ENCODE measurements at regions not wholly inside any gene's neighbourhood (a gene's known extent, or its start where the extent isn't known, plus 50 kb on each side); places are given as distances from the start of the nearest gene placed in this dataset.

DNA sequence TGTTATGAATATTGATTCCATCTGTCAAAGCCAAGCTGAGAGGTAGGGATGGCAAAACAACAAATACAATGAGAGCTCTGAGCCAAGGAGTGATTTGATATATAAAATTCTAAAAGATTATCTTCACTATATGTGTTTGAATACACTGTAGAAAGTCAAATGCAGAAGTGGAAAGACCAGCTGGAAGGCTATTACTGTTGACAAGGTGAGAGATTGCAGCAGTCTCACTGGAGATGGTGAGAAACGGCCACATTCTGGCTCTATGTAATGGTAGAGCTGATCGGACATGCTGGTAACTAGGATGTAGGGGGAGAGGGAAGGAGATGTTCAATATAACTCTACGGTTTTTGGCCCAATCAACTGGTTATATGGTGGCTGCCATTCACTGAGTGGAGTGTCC lies 434.2 kb upstream of the SUCLG2 start:
- Histone ChIP-seq H3K79me2 (ENCODE audit: control insufficient read depth, insufficient read depth, low read length) (no peaks in the 10 kb centered on the region), H3K4me2 (ENCODE audit: extremely low read depth, insufficient read depth, low read length) (no peak overlapping the region), H3K4me3 (replicated peaks in 1 of 4; ENCODE audit: control extremely low read depth in 1 of 4, insufficient read depth in 1 of 4, low read depth in 3 of 4, low read length in 4 of 4) (no peak overlapping the region), H4K20me1 (ENCODE audit: control insufficient read depth, extremely low read depth, insufficient read depth, low read length) (no peaks in the 10 kb centered on the region), H3K4me1 (ENCODE audit: control insufficient read depth, extremely low read depth, insufficient read depth, low read length) (no peaks in the 10 kb centered on the region), H3K9me3 (ENCODE audit: control insufficient read depth, insufficient read depth, low read depth, low read length) (no peaks in the 10 kb centered on the region), H3K36me3 (ENCODE audit: control insufficient read depth, insufficient read depth, low read length) (no peaks in the 10 kb centered on the region), H3K27ac (ENCODE audit: insufficient read depth, low read length) (no peak overlapping the region), H3K9ac (ENCODE audit: insufficient read depth, low read length) (no peak overlapping the region), H3K27me3 (ENCODE audit: control insufficient read depth, insufficient read depth, low read length) (no peaks in the 10 kb centered on the region), H2AFZ (ENCODE audit: low read length) (no peak overlapping the region)
- TF ChIP-seq CTCF (conservative IDR thresholded peaks at IDR 0.05 in 1 of 2, IDR thresholded peaks at IDR 0.05 in 1 of 2; ENCODE audit: low read depth in 1 of 2, low read length in 2 of 2) (no peak), EZH2 (IDR thresholded peaks at IDR 0.05; ENCODE audit: low read length, missing control alignments) (no peak)
- no peak for DNase-seq (ENCODE audit: low read depth in 2 of 2)

GRCh38 chr3:68088216-68088615 lies 433.8 kb upstream of the SUCLG2 start:
- H3K27me3 ChIP-seq (ENCODE audit: control insufficient read depth, insufficient read depth, low read length): no peaks in the 10 kb centered on the region
- no peak overlapping the region for H2AFZ ChIP-seq (ENCODE audit: low read length)
- no peaks in the 10 kb centered on the region for H3K79me2 ChIP-seq (ENCODE audit: control insufficient read depth, insufficient read depth, low read length)
- no peak overlapping the region for H3K27ac ChIP-seq (ENCODE audit: insufficient read depth, low read length)
- H3K36me3 ChIP-seq (ENCODE audit: control insufficient read depth, insufficient read depth, low read length): no peaks in the 10 kb centered on the region
- H3K9ac ChIP-seq (ENCODE audit: insufficient read depth, low read length): no peak overlapping the region
- no peak for DNase-seq (ENCODE audit: low read depth in 2 of 2)
- no peak overlapping the region for H3K4me2 ChIP-seq (ENCODE audit: extremely low read depth, insufficient read depth, low read length)
- TF ChIP-seq EZH2 (IDR thresholded peaks at IDR 0.05; ENCODE audit: low read length, missing control alignments) (no peak), CTCF (conservative IDR thresholded peaks at IDR 0.05 in 1 of 2, IDR thresholded peaks at IDR 0.05 in 1 of 2; ENCODE audit: low read depth in 1 of 2, low read length in 2 of 2) (no peak)
- no peaks in the 10 kb centered on the region for H3K4me1 ChIP-seq (ENCODE audit: control insufficient read depth, extremely low read depth, insufficient read depth, low read length)
- H3K4me3 ChIP-seq (replicated peaks in 1 of 4; ENCODE audit: control extremely low read depth in 1 of 4, insufficient read depth in 1 of 4, low read depth in 3 of 4, low read length in 4 of 4): no peak overlapping the region
- no peaks in the 10 kb centered on the region for H4K20me1 ChIP-seq (ENCODE audit: control insufficient read depth, extremely low read depth, insufficient read depth, low read length)
- H3K9me3 ChIP-seq (ENCODE audit: control insufficient read depth, insufficient read depth, low read depth, low read length): no peaks in the 10 kb centered on the region

GRCh38 chr3:68072062-68072461 lies 417.6 kb upstream of the SUCLG2 start:
- Histone ChIP-seq H3K27ac (ENCODE audit: insufficient read depth, low read length) (no peak overlapping the region), H4K20me1 (ENCODE audit: control insufficient read depth, extremely low read depth, insufficient read depth, low read length) (no peaks in the 10 kb centered on the region), H3K9me3 (ENCODE audit: control insufficient read depth, insufficient read depth, low read depth, low read length) (no peaks in the 10 kb centered on the region), H2AFZ (ENCODE audit: low read length) (no peak overlapping the region), H3K9ac (ENCODE audit: insufficient read depth, low read length) (no peak overlapping the region), H3K4me1 (ENCODE audit: control insufficient read depth, extremely low read depth, insufficient read depth, low read length) (no peaks in the 10 kb centered on the region), H3K4me2 (ENCODE audit: extremely low read depth, insufficient read depth, low read length) (no peak overlapping the region), H3K27me3 (ENCODE audit: control insufficient read depth, insufficient read depth, low read length) (no peaks in the 10 kb centered on the region), H3K79me2 (ENCODE audit: control insufficient read depth, insufficient read depth, low read length) (no peaks in the 10 kb centered on the region), H3K36me3 (ENCODE audit: control insufficient read depth, insufficient read depth, low read length) (no peaks in the 10 kb centered on the region), H3K4me3 (replicated peaks in 1 of 4; ENCODE audit: control extremely low read depth in 1 of 4, insufficient read depth in 1 of 4, low read depth in 3 of 4, low read length in 4 of 4) (no peak overlapping the region)
- DNase-seq (ENCODE audit: low read depth in 2 of 2): no peak
- TF ChIP-seq CTCF (conservative IDR thresholded peaks at IDR 0.05 in 1 of 2, IDR thresholded peaks at IDR 0.05 in 1 of 2; ENCODE audit: low read depth in 1 of 2, low read length in 2 of 2): no peak
- no peak for TF ChIP-seq EZH2 (IDR thresholded peaks at IDR 0.05; ENCODE audit: low read length, missing control alignments)
